ENCODE measurements at regions not wholly inside any gene's neighbourhood (a gene's known extent, or its start where the extent isn't known, plus 50 kb on each side); places are given as distances from the start of the nearest gene placed in this dataset.
A peak's percentile ranks its signal among the peaks of the same experiment; 100 is the strongest.
"Not testable (repeated sequence)": the region's sequence is repeated elsewhere in the genome, so short reads cannot be mapped to it uniquely, and the experiment has no call there.

DNA sequence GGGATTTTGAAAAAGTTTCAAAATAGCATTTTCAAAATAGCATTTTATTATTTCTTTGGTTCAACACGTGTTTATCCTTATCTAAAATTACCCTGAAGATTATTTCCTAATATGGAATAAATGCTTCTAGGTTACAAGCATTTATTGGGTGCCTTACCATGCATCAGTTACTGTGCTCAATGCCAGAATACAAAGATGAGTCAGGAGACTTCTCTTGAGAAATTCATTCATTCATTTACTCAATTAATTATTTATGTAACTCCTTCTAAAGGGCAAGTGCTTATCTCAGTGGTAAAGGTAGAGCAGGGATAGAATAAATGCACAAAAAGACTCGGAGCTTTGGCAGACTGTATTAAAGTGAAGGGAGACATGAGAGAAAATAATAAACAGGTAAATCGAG, 150.1 kb upstream of the PDE7B start:
- no peak for DNase-seq (ENCODE audit: extremely low read depth, low read depth)

DNA sequence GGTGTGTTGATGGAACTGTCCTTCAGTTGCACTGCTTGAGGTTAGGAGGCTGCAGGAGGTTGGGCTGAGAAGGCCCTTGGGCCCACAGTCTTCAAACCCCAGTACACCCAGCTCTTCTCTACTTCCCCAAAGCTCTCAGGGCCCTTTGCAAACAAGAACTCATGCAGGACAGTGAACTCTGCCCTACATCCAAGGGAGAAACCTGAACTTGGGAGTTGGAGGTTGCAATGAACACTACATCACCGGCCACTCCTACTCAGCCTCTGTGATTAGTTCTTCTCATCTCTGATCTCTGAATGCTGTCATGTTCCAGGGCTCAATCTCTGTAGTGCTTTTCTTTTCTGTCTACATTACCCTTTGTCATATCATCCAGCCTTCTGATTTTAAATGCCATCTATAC, 148.5 kb upstream of the PDE7B start:
- no peak for DNase-seq (ENCODE audit: extremely low read depth, low read depth)

DNA sequence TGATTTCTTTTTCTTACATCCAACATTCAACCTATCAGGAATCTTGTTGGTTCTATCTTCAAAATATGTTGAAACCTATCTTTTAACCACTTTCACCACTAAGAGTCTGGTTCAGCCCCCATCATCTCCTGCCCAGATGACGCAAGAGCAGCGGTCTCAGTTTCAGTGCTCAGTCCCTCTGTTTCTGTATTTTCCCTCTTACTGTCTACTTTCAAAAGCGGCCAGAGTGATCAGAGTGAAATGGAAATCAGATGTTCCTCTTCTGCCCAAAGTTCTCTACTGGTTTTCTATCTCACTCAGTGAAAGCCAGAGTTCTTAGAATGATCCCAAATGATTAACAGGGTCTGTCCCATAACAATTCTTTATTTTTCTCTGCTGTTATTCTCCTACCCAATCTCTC, 147.9 kb upstream of the PDE7B start:
- no peak for DNase-seq (ENCODE audit: extremely low read depth, low read depth)

DNA sequence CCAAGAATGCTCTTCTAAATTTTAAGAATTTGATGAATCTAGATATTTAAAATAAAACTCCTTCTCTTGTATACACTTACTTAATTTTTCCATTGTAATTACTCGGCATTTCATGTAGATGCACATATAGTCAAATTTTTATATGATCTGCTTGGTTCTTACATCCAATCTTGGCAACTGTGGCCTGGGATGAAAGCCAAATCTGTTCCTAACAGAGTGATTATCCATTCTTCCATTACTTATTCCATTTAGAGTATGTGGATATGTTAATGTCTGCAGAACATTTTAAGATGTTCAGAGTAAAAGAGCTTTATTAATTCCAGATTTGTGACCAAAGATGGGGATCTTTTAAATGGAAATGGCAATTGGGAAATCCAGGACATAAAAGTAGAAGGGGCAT, 144.1 kb upstream of the PDE7B start:
- no peak for DNase-seq (ENCODE audit: extremely low read depth, low read depth)

DNA sequence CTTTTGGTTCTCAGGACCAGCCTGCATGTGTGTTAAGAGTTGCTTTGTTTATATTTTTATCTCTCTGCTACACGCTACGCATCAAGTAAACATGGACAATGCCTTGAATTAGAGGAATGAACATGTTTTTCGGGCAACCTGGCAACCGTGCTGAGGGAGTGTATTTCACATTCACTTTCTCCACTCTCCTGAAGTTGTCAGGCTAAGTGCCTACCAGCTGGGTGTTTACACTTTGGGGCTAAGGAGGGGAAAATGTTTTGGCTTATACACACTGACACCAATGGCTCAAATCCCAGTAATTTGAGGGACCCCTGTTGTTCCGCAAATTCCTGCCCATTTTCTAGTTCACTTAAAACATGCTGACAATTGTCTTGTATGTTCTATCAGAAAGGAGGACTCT, 141.5 kb upstream of the PDE7B start:
- no peak for DNase-seq (ENCODE audit: extremely low read depth, low read depth)

DNA sequence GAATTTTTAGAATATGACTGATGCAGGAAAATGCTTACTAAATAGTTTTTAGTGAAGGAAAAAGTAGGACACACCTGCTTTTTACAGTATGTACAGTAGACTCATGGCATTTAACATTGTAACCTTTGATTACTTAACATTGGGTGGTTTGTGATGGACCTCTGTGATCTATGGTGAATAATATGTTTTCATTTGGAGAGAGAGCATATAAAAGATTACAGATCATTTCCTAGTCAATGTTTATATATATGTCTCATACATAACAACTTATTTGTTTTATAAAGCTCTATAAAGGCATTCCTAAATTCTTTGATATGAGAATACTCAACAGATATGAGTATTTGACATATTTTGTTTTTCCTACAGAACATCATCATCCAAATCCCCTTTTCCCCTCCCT, 129.3 kb upstream of the PDE7B start:
- peak; percentile 19 for DNase-seq (ENCODE audit: extremely low read depth, low read depth)

DNA sequence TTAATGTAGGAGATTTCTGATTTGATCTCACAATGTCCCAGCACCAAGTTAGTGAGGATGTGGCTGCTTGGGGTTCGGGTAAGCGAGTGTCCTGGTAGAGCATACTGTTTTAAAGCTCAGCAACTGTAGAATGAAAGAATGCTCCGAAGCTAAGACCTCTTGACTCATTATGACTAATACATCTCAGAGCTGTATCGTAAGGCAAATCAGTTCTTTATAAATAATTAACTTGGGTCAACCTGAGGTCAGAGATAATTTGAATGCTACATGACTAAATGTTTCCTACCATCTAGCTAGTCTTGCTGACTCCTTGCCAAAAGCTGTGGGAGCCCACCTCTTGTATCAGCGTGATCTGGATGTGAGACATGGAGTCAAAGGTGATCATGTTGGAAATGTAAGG, 128.8 kb upstream of the PDE7B start:
- peak; percentile 11 for DNase-seq (ENCODE audit: extremely low read depth, low read depth)

DNA sequence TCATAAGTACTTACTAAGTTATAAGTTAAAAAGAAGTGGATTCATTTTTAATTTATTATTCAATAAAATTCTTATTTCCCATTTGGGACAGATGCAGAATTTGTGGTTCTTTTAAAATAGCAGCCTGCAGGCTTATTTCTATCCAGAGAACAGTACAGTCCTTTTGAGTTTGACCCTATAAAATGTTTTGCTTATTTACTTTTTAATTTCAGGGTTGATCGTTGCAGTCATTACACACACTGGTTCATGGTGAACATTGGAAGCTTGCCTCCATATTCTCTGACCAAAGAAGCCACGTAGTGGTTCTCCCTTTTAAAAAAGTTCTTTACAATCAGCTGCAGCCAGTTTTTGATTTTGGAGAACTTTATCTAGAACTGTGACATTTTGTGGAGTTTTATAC, 122.9 kb upstream of the PDE7B start:
- DNase-seq (ENCODE audit: extremely low read depth, low read depth) = no peak

DNA sequence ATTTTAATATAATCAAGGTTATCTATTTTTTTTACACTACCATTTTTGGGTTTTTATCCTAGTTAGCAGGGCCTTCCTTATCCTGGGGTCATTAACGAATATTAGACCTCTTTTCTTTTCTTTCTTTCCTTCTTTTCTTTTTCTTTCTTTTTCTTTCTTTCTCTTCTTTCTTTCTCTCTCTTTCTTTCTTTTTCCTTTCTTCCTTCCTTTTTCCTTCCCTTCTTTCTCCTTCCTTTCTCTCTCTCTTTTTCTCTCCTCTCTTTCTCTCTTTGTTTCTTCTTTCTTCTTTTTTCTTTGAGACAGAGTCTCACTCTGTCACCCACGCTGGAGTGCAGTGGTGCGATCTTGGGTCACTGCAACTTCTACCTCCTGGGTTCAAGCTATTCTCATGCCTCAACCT, 120.4 kb upstream of the PDE7B start:
- DNase-seq (ENCODE audit: extremely low read depth, low read depth) = no peak

DNA sequence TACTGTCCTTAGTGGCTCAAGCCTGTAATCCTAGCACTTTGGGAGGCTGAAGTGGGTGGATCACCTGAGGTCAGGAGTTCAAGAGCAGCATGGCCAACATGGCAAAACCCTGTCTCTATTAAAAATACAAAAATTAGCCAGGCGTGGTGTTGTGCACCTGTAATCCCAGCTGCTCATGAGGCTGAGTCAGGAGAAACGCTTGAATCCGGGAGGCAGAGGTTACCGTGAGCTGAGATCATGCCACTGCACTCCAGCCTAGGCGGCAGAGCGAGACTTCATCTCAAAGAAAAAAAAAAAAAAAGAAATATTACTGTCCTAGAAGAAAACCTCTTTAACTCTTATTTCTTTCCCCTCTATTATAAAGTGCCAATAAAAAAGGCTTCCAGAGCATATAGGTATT, 115.2 kb upstream of the PDE7B start:
- not testable (repeated sequence) for DNase-seq (ENCODE audit: extremely low read depth, low read depth)

DNA sequence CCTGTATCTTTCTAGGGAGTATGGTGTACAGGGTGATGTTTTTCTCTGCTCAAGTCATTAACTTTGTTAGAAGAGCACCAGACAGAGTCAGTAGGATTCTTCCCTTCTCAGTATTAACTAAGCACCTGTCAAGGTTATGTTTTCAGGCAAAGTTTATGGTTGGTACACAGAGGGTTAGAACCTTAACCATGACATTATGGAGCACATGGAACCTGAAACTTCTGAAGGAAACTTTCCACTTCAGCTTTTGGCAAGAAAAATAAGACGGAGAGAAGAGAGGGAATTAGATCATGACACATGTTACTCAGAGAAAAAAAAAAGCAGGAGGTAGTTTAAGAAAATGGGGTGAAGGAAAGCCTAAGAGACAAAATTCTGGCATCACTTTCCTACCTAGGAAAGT, 112.9 kb upstream of the PDE7B start:
- DNase-seq (ENCODE audit: extremely low read depth, low read depth) = no peak

DNA sequence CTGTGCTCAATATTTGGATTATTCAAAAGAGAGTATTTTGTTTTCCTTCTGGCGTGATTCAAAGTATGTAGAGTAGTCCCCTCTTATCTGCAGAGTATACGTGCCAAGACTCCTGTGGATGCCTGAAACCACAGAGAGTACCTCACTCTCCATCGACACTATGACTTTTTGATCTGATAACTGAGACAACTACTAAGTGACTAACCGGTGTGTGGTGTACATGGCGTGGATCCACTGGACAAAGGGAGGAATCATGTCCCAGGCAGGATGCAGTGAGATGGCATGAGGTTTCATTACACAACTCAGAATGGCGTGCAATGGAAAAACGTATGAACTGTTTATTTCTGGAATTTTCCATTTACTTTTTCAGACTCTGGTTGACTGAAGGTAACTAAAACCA, 112.2 kb upstream of the PDE7B start:
- DNase-seq (ENCODE audit: extremely low read depth, low read depth) = no peak

DNA sequence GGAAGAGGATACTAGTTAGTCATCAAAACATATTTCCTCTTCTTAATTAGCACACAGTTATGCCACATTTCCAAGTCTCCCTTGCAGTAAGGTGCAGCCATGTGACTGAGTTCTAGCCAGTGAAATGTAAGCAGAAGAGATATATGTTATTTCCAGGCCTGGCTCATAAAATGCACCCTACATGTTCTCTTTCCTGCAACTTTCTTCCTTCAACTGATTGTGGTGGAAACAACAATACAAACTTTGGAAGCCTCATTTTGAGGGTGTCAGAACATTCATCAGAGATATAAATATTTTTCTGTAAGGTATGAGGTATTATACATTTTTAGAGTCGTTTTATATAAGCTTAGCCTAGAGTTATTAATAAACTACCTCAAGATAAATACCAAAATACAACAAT, 110.9 kb upstream of the PDE7B start:
- DNase-seq (ENCODE audit: extremely low read depth, low read depth) = no peak

DNA sequence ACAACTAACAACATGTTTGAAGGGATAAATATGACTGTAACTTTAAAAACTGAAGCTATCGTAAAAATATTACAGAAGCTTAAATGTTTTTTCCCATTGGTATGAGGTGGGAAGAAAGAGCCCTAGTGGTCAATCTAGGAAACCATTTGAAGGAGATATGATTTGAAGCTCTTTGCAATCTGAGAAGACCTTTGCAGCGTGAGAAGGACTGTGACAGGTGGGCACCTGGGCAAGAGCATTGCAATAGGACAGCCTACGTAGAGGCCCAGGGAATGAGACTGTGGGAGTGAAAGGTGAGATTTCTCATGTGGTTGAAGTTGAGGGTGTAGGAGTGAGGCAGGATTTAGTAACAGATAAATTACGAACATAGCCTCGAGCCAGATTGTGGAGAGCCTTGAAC, 108.0 kb upstream of the PDE7B start:
- DNase-seq (ENCODE audit: extremely low read depth, low read depth) = no peak

DNA sequence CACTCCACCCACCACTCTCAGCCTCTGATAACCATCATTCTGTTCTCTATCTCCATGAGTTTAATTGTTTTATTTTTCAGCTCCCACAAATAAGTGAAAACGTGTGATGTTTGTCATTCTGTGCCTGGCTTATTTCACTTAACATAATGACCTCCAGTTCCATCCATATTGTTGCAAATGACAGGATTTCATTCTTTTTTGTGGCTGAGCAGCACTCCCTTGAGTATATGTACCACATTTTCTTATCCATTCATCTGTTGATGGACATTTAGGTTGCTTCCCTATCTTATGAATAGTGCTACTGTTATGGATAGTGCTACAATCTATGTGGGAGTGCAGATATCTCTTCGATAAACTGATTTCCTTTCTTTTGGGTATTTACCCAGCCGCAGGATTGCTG, 103.3 kb upstream of the PDE7B start:
- DNase-seq (ENCODE audit: extremely low read depth, low read depth) = no peak

DNA sequence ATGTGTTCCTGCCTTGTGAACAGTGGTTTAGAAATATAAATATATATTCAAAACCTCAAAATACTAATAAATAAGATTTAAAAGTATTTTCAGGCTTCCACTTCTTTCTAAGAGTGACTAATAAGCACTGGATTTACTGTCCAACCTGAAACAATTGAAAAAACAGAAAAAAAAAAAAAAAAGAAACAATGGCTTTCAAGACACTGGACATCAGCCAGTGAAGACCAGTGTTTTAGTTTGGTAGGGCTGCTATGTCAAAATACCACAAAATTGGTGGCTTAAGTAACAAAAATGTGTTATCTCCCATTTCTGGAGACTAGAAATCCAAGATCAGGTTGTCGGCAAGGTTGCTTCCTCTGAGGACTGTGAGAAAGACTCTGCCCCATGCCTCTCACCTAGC, 101.4 kb upstream of the PDE7B start:
- DNase-seq (ENCODE audit: extremely low read depth, low read depth) = no peak

DNA sequence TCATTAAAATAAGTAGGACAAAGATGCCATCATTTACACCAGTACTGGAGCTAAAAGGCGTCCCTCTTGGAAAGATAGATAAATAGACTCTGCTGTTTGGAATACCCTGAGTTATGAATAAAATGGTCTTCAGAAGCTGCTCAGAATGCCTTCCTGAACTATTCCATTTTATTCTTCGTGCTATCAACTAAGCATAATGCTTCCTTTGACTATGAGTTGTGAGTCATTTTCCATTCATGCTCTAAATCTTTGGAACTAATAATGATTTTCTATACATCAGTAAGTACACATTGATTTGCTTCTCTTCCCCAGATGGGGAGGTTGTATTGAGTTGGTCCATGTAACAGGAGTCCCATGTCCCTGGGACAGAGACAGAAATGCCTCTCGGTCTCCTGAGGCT, 98.3 kb upstream of the PDE7B start:
- DNase-seq (ENCODE audit: extremely low read depth, low read depth) = no peak

DNA sequence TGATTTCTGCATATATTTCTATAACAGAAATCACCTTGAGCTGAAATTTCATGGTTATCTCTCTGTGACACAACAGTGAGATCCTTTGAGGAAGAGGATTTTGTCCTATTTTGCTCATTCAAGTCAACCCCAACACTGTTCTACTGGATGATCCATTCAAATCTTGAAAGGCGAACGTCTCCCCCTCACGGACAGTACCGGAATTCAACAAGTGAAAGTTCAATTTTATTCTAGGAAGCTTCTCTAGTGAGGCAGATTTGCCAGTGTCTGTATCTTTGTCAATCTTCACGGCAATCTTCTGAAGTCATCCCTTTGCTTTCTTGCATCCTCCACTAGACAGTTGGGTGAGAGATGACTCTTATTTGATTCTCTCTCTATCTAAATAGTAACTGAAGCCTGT, 91.7 kb upstream of the PDE7B start:
- DNase-seq (ENCODE audit: extremely low read depth, low read depth) = no peak

DNA sequence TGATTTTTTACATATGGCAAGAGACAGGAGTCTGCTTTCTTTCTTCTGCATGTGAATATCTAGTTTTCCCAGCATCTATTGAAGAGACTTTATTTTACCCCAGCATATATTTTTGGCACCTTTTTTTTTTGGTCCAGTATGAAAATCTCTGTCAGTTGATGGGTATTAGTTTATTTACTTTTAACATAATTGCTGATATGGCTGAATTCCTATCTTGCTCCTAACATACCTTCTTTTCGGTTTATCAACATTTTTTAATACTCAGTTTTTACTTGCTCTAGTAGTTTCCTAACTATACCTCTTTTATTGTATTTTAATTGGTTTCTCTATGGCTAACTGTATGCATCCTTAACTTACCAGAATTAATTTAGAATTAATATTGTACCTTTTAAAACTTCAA, 77.5 kb upstream of the PDE7B start:
- no peak for DNase-seq (ENCODE audit: extremely low read depth, low read depth)

DNA sequence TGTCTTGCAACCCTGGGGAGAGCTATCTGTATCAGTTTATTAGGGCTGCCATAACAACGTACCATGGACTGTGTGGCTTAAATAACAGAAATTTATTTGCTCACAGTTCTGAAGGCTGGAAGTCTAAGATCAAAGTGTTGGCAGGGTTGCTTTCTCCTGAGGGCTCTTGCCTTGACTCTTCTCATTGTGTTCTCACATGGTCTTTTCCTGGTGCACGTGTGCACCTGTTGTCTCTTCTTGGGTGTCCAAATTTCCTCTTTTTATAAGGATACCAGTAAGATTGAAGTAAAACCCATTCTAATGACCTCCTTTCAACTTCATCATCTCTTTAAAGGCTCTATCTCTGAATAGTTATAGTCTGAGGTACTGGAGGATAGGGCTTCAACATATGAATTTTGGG, 72.3 kb upstream of the PDE7B start:
- no peak for DNase-seq (ENCODE audit: extremely low read depth, low read depth)

DNA sequence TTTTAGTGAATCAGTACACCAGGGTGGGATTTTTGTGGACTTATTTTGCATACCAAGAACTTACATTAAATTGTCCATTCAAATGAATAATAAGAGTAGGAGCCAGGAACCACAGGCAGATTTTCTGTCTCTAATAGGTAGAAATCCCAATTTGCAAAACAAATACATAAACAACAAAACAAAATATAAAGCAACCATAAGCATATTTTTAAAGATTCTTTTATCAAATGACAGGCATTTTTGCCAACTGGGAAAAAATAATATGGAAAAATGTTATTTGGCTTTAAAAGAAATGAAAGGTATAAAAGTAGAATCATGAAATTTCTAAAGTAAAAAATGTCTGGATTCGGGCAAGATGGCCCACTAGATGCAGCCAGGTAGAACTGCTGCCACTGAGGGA, 71.2 kb upstream of the PDE7B start:
- no peak for DNase-seq (ENCODE audit: extremely low read depth, low read depth)

DNA sequence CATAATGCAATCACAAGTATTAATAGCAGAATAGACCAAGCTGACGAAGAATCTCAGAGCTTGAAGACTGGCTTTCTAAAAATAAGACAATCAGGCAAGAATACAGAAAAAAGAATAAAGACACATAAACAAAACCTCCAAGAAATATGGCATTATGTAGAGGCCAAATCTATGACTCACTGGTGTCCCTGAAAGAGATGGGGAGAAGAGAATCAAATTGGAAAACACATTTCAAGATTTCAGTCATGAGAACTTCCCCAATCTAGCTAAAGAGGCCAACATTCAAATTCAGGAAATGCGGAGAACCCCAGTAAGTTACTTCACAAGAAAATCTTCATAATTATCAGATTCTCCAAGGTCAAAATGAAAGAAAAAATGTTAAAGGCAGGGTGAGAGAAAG, 69.0 kb upstream of the PDE7B start:
- no peak for DNase-seq (ENCODE audit: extremely low read depth, low read depth)

DNA sequence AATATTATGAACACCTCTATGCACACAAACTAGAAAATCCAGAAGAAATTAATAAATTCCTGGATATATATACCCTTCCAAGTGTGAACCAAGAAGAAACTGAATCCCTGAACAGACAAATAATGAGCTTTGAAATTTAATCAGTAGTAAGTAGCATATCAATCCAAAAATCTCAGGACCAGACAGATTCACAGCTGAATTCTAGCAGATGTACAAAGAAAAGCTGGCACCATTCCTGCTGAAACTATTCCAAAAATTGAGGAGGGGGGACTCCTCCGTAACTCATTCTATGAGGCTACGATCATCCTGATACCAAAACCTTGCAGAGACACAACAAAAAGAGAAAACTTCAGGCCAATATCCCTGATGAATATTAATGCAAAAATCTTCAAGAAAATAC, 67.0 kb upstream of the PDE7B start:
- no peak for DNase-seq (ENCODE audit: extremely low read depth, low read depth)
